ENCODE measurements at regions not wholly inside any gene's neighbourhood (a gene's known extent, or its start where the extent isn't known, plus 50 kb on each side); places are given as distances from the start of the nearest gene placed in this dataset.

- Histone ChIP-seq H3K27me3 (replicated peaks; ENCODE audit: control insufficient read depth, insufficient read depth, low read length) (no peaks in the 10 kb centered on the region), H3K4me3 (replicated peaks; ENCODE audit: low read depth, low read length) (no peak overlapping the region), H3K36me3 (ENCODE audit: control insufficient read depth, insufficient read depth, low read length) (no peaks in the 10 kb centered on the region)
- no peak for TF ChIP-seq CTCF (IDR thresholded peaks at IDR 0.05; ENCODE audit: insufficient read depth, low read length, poor library complexity, severe bottlenecking)
- DNase-seq (ENCODE audit: extremely low read depth, insufficient read length): no peak
Observed at GRCh38 chr9:85137696-85138095, 468.2 kb downstream of the NTRK2 start.

GRCh38 chr9:85136987-85137386 lies 467.5 kb downstream of the NTRK2 start:
- DNase-seq (ENCODE audit: extremely low read depth, insufficient read length): no peak
- no peaks in the 10 kb centered on the region for H3K36me3 ChIP-seq (ENCODE audit: control insufficient read depth, insufficient read depth, low read length)
- H3K27me3 ChIP-seq (replicated peaks; ENCODE audit: control insufficient read depth, insufficient read depth, low read length): no peaks in the 10 kb centered on the region
- H3K4me3 ChIP-seq (replicated peaks; ENCODE audit: low read depth, low read length): no peak overlapping the region
- TF ChIP-seq CTCF (IDR thresholded peaks at IDR 0.05; ENCODE audit: insufficient read depth, low read length, poor library complexity, severe bottlenecking): no peak

- no peak for TF ChIP-seq CTCF (IDR thresholded peaks at IDR 0.05; ENCODE audit: insufficient read depth, low read length, poor library complexity, severe bottlenecking)
- DNase-seq (ENCODE audit: extremely low read depth, insufficient read length): no peak
- Histone ChIP-seq H3K27me3 (replicated peaks; ENCODE audit: control insufficient read depth, insufficient read depth, low read length) (no peaks in the 10 kb centered on the region), H3K4me3 (replicated peaks; ENCODE audit: low read depth, low read length) (no peak overlapping the region), H3K36me3 (ENCODE audit: control insufficient read depth, insufficient read depth, low read length) (no peaks in the 10 kb centered on the region)
Observed at GRCh38 chr9:85136507-85136906, 467.0 kb downstream of the NTRK2 start.

GRCh38 chr9:85130764-85131163 lies 461.2 kb downstream of the NTRK2 start:
- DNase-seq (ENCODE audit: extremely low read depth, insufficient read length): no peak
- no peaks in the 10 kb centered on the region for H3K27me3 ChIP-seq (replicated peaks; ENCODE audit: control insufficient read depth, insufficient read depth, low read length)
- TF ChIP-seq CTCF (IDR thresholded peaks at IDR 0.05; ENCODE audit: insufficient read depth, low read length, poor library complexity, severe bottlenecking): no peak
- H3K4me3 ChIP-seq (replicated peaks; ENCODE audit: low read depth, low read length): no peak overlapping the region
- H3K36me3 ChIP-seq (ENCODE audit: control insufficient read depth, insufficient read depth, low read length): no peaks in the 10 kb centered on the region

GRCh38 chr9:85130260-85130659 lies 460.7 kb downstream of the NTRK2 start:
- TF ChIP-seq CTCF (IDR thresholded peaks at IDR 0.05; ENCODE audit: insufficient read depth, low read length, poor library complexity, severe bottlenecking): no peak
- no peak overlapping the region for H3K4me3 ChIP-seq (replicated peaks; ENCODE audit: low read depth, low read length)
- DNase-seq (ENCODE audit: extremely low read depth, insufficient read length): no peak
- no peaks in the 10 kb centered on the region for H3K27me3 ChIP-seq (replicated peaks; ENCODE audit: control insufficient read depth, insufficient read depth, low read length)
- H3K36me3 ChIP-seq (ENCODE audit: control insufficient read depth, insufficient read depth, low read length): no peaks in the 10 kb centered on the region

- no peak for DNase-seq (ENCODE audit: extremely low read depth, insufficient read length)
- TF ChIP-seq CTCF (IDR thresholded peaks at IDR 0.05; ENCODE audit: insufficient read depth, low read length, poor library complexity, severe bottlenecking): no peak
- no peaks in the 10 kb centered on the region for H3K27me3 ChIP-seq (replicated peaks; ENCODE audit: control insufficient read depth, insufficient read depth, low read length)
Observed at GRCh38 chr9:85129514-85129913, 460.0 kb downstream of the NTRK2 start.

More at GRCh38 chr9:85129514-85129913, 460.0 kb downstream of the NTRK2 start:
- Histone ChIP-seq H3K4me3 (replicated peaks; ENCODE audit: low read depth, low read length) (no peak overlapping the region), H3K36me3 (ENCODE audit: control insufficient read depth, insufficient read depth, low read length) (no peaks in the 10 kb centered on the region)
